H1 (cell line): ENCODE measurements at regions not wholly inside any gene's neighbourhood (a gene's known extent, or its start where the extent isn't known, plus 50 kb on each side); places are given as distances from the start of the nearest gene placed in this dataset.

ENCODE experiments used
- CTCF ChIA-PET: fragments of 300-600 bp; sonication (Branson Sonifier 250); formaldehyde crosslinking; loops from one replicate; lab custom pipeline; 2021; ENCODE audit not compliant: partially characterized antibody; lab: Charles Lee
- POLR2A ChIA-PET: fragments of 300-600 bp; sonication (Branson Sonifier 250); formaldehyde crosslinking; loops from one replicate; lab custom pipeline; 2021; ENCODE audit warnings: inconsistent platforms; ENCODE audit not compliant: partially characterized antibody; lab: Charles Lee
- DNase-seq, 2 experiments: peaks; one replicate each; pipeline versions ENCODE4 v3.0.0 to v3.0.0-alpha.2; 2010 to 2022; ENCODE audit warnings: low spot score in 2 of 2, low read depth in 1 of 2, mixed read lengths in 1 of 2
- FAIRE-seq: peaks from 2 replicates; lab custom pipeline; 2011; peaks lifted over from hg19 to GRCh38; lab: Jason Lieb, UNC
- H2AFZ ChIP-seq: 2 replicates; pipeline ENCODE4 v1.8.1; 2012; ENCODE audit warnings: low read length, inconsistent platforms
- H2AK5ac ChIP-seq: 2 replicates; pipeline ENCODE4 v1.6.1; 2013; ENCODE audit warnings: low read depth, low read length
- H2BK120ac ChIP-seq: replicated peaks from 2 replicates; pipeline ENCODE3; 2013; ENCODE audit warnings: low read depth, low read length, inconsistent platforms
- H2BK12ac ChIP-seq: 2 replicates; pipeline ENCODE4 v1.6.1; 2013; ENCODE audit warnings: low read depth, low read length
- H2BK15ac ChIP-seq: 2 replicates; pipeline ENCODE4 v1.6.1; 2013; ENCODE audit warnings: low read length
- H2BK20ac ChIP-seq: 2 replicates; pipeline ENCODE4 v1.6.1; 2013; ENCODE audit warnings: low read length
- H2BK5ac ChIP-seq: 2 replicates; pipeline ENCODE4 v1.6.1; 2013; ENCODE audit warnings: low read depth, low read length
- H3K14ac ChIP-seq: 2 replicates; pipeline ENCODE4 v1.6.1; 2013; ENCODE audit warnings: inconsistent platforms; ENCODE audit not compliant: insufficient read length
- H3K18ac ChIP-seq: 2 replicates; pipeline ENCODE4 v1.6.1; 2013; ENCODE audit warnings: low read length; ENCODE audit errors: extremely low read depth
- H3K23ac ChIP-seq: 2 replicates; pipeline ENCODE4 v1.6.1; 2013; ENCODE audit warnings: inconsistent platforms; ENCODE audit not compliant: insufficient read length
- H3K23me2 ChIP-seq: 2 replicates; pipeline ENCODE4 v1.6.1; 2013; ENCODE audit warnings: low read depth, low read length
- H3K27ac ChIP-seq: 2 replicates; pipeline ENCODE4 v1.6.1; 2011; ENCODE audit warnings: low read depth, low read length, inconsistent platforms
- H3K27me3 ChIP-seq, 4 experiments: replicated peaks in 1 of 4; 1 replicate in 1 of 4; 2 replicates in 3 of 4; pipeline versions ENCODE4 v1.6.1 to v1.8.1; 2011 to 2013; ENCODE audit warnings: low read length in 3 of 4, mild to moderate bottlenecking in 3 of 4, inconsistent platforms in 2 of 4, mixed read lengths in 2 of 4, moderate library complexity in 1 of 4; ENCODE audit not compliant: control insufficient read depth in 3 of 4, insufficient read depth in 3 of 4; ENCODE audit errors: extremely low read depth in 1 of 4
- H3K36me3 ChIP-seq, 4 experiments: 2 replicates each; pipeline versions ENCODE4 v1.6.1 to v1.8.1; 2011 to 2013; ENCODE audit warnings: mild to moderate bottlenecking in 4 of 4, low read length in 3 of 4, moderate library complexity in 2 of 4, control low read depth in 1 of 4, inconsistent platforms in 1 of 4; ENCODE audit not compliant: insufficient read depth in 4 of 4, control insufficient read depth in 2 of 4
- H3K4ac ChIP-seq: replicated peaks from 2 replicates; pipeline ENCODE3; 2013; ENCODE audit warnings: low read length, low read depth, mixed read lengths, inconsistent platforms; ENCODE audit not compliant: insufficient read length
- H3K4me1 ChIP-seq, 4 experiments: replicated peaks in 1 of 4; 1 replicate in 1 of 4; 2 replicates in 3 of 4; pipeline versions ENCODE4 v1.6.1 to v1.8.1; 2011 to 2013; ENCODE audit warnings: low read length in 3 of 4, inconsistent platforms in 2 of 4, mixed read lengths in 1 of 4; ENCODE audit not compliant: insufficient read depth in 4 of 4, control insufficient read depth in 3 of 4
- H3K4me2 ChIP-seq, 2 experiments: 2 replicates each; pipeline versions ENCODE4 v1.6.1 to v1.8.1; 2011 to 2013; ENCODE audit warnings: low read depth in 2 of 2, low read length in 2 of 2, control low read depth in 1 of 2, inconsistent platforms in 1 of 2, mild to moderate bottlenecking in 1 of 2; ENCODE audit not compliant: insufficient read depth in 1 of 2
- H3K4me3 ChIP-seq, 4 experiments: fragments of 200-600, 300-600 bp in 1 of 4; sonication (generic), shearing (Covaris generic), sonication (Bioruptor Twin) in 1 of 4; 2 replicates each; pipeline versions ENCODE4 v1.5.1 to v1.8.1; 2011 to 2016; ENCODE audit warnings: low read length in 4 of 4, low read depth in 3 of 4, control low read depth in 2 of 4, inconsistent platforms in 2 of 4, mild to moderate bottlenecking in 2 of 4, mixed read lengths in 1 of 4, moderate library complexity in 1 of 4; ENCODE audit not compliant: insufficient read depth in 2 of 4; ENCODE audit errors: extremely low read depth in 1 of 4
- H3K56ac ChIP-seq: replicated peaks from 2 replicates; pipeline ENCODE3; 2013; ENCODE audit warnings: low read depth, mild to moderate bottlenecking, mixed read lengths, low read length, inconsistent platforms; ENCODE audit not compliant: insufficient read length
- H3K79me1 ChIP-seq: 2 replicates; pipeline ENCODE4 v1.6.1; 2013; ENCODE audit warnings: low read depth, low read length, control low read depth
- H3K79me2 ChIP-seq, 2 experiments: 2 replicates each; pipeline versions ENCODE4 v1.6.1 to v1.8.1; 2012 to 2013; ENCODE audit warnings: low read length in 2 of 2, mild to moderate bottlenecking in 2 of 2, inconsistent platforms in 1 of 2; ENCODE audit not compliant: insufficient read depth in 2 of 2, control insufficient read depth in 1 of 2
- H3K9ac ChIP-seq, 4 experiments: replicated peaks in 1 of 4; 1 replicate in 1 of 4; 2 replicates in 3 of 4; pipeline versions ENCODE4 v1.6.1 to v1.8.1; 2011 to 2013; ENCODE audit warnings: low read depth in 3 of 4, low read length in 3 of 4, control low read depth in 2 of 4, mild to moderate bottlenecking in 2 of 4, moderate library complexity in 2 of 4, inconsistent platforms in 1 of 4; ENCODE audit errors: extremely low read depth in 1 of 4
- H3K9me3 ChIP-seq, 2 experiments: 2 replicates each; pipeline versions ENCODE4 v1.6.1 to v1.8.1; 2012 to 2013; ENCODE audit warnings: mild to moderate bottlenecking in 2 of 2, moderate library complexity in 2 of 2, control low read depth in 1 of 2, inconsistent platforms in 1 of 2, low read depth in 1 of 2, low read length in 1 of 2, mixed read lengths in 1 of 2; ENCODE audit not compliant: insufficient read depth in 2 of 2
- H4K20me1 ChIP-seq, 2 experiments: replicated peaks in 1 of 2; 2 replicates each; pipeline versions ENCODE3 to v1.8.1; 2011 to 2013; ENCODE audit warnings: inconsistent platforms in 2 of 2, low read length in 2 of 2, mild to moderate bottlenecking in 1 of 2; ENCODE audit not compliant: insufficient read depth in 2 of 2, control insufficient read depth in 1 of 2
- H4K5ac ChIP-seq: 2 replicates; pipeline ENCODE4 v1.6.1; 2013; ENCODE audit warnings: low read length, low read depth, mixed read lengths, inconsistent platforms; ENCODE audit not compliant: insufficient read length
- H4K8ac ChIP-seq: 2 replicates; pipeline ENCODE4 v1.8.0; 2013; ENCODE audit warnings: mild to moderate bottlenecking, moderate library complexity, low read length, inconsistent platforms; ENCODE audit not compliant: insufficient read depth; ENCODE audit errors: extremely low read depth
- H4K91ac ChIP-seq: replicated peaks from 2 replicates; pipeline ENCODE3; 2013; ENCODE audit warnings: low read length, mixed read lengths, inconsistent platforms; ENCODE audit not compliant: insufficient read length
- CHD2 ChIP-seq: IDR thresholded peaks from 2 replicates; pipeline ENCODE4 v1.6.1; 2012; ENCODE audit warnings: low read length, improper control_type of control experiment
- EGR1 ChIP-seq: IDR thresholded peaks from 2 replicates; pipeline ENCODE4 v1.6.1; 2011; ENCODE audit warnings: low read depth, low read length, borderline replicate concordance
- JUND ChIP-seq: IDR thresholded peaks from 2 replicates; pipeline ENCODE4 v1.6.1; 2011; ENCODE audit warnings: mild to moderate bottlenecking, improper control_type of control experiment, low read length
- KDM1A ChIP-seq: fragments of 200-600, 300-600 bp; sonication (generic); IDR thresholded peaks from 2 replicates; pipeline ENCODE4 v1.7.1; 2016; ENCODE audit warnings: mild to moderate bottlenecking, low read length, borderline replicate concordance
- KDM4A ChIP-seq: IDR thresholded peaks from one replicate; pipeline ENCODE4 v1.7.1; 2012; ENCODE audit warnings: low read depth, mild to moderate bottlenecking, moderate library complexity, low read length, inconsistent platforms; ENCODE audit not compliant: severe bottlenecking
- RAD21 ChIP-seq, 2 experiments: IDR thresholded peaks in 1 of 2; conservative IDR thresholded peaks in 1 of 2; 2 replicates each; pipeline ENCODE4 v1.6.1; 2011; ENCODE audit warnings: low read depth in 2 of 2, low read length in 2 of 2, improper control_type of control experiment in 1 of 2, inconsistent platforms in 1 of 2, mild to moderate bottlenecking in 1 of 2, moderate library complexity in 1 of 2
- RBBP5 ChIP-seq: IDR thresholded peaks from 2 replicates; pipeline ENCODE4 v1.7.1; 2012; ENCODE audit warnings: low read depth, mild to moderate bottlenecking, inconsistent platforms, low read length, moderate library complexity, borderline replicate concordance
- SUZ12 ChIP-seq: fragments of 200-600 bp; sonication (generic); IDR thresholded peaks from 2 replicates; pipeline ENCODE4 v1.6.1; 2012; ENCODE audit warnings: mild to moderate bottlenecking, inconsistent platforms, low read length, moderate library complexity, mixed read lengths
- WGBS, 2 experiments: shearing (Covaris generic) in 1 of 2; methylation state at CpG; one replicate each; pipeline versions ENCODE4 v1.1.6 to v1.1.7; 2013 to 2015; ENCODE audit warnings: low lambda C conversion rate in 2 of 2, mixed read lengths in 2 of 2, inconsistent platforms in 1 of 2, low coverage in 1 of 2, missing lambda C conversion rate in 1 of 2; ENCODE audit not compliant: insufficient replicate concordance in 2 of 2, insufficient coverage in 1 of 2, insufficient read length in 1 of 2; ENCODE audit errors: extremely low coverage in 1 of 2, missing lambda C conversion rate in 1 of 2; 5-methylcytosine and 5-hydroxymethylcytosine counted together

DNA sequence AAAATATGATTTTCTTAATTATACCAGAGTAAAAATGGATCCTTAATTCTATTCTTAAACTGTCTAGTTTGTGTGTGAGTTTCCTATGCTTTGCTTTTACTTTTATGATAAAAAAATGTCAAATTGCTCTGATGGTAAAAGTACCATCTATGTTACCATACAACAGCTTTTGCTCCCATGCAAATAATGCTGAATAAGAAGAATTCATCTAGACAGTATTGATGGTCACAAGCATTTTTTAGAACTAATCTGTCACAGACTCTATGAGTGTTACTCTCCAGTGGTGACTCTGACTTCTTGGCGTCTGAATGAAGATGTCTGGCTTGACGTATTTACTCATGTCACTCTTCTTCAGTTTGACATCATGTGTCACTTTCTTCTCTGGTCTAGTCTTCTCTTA lies 608.1 kb upstream of the RORB start:
- H4K91ac ChIP-seq, result no peak overlapping the region

More for the DNA sequence above, 608.1 kb upstream of the RORB start:
- no peak for DNase-seq
- H3K27me3 ChIP-seq, result no peaks in the 10 kb centered on the region
- no peak for TF ChIP-seq KDM4A
- no peak for TF ChIP-seq EGR1
- no peak for TF ChIP-seq SUZ12
- no peak for TF ChIP-seq RBBP5
- no peak for TF ChIP-seq JUND
- no peak for TF ChIP-seq RAD21 (IDR thresholded peaks at IDR 0.05 in 1 of 2, conservative IDR thresholded peaks at IDR 0.05 in 1 of 2; ENCODE audit: low read depth in 2 of 2, low read length in 2 of 2)
- TF ChIP-seq CHD2, result no peak
- TF ChIP-seq KDM1A, result no peak
- H3K9ac ChIP-seq, result no peak overlapping the region
- H3K14ac ChIP-seq, result no peak overlapping the region
- no peak overlapping the region for H4K5ac ChIP-seq
- H3K4me3 ChIP-seq, result no peak overlapping the region
- H2BK120ac ChIP-seq, result no peak overlapping the region
- H3K23ac ChIP-seq, result no peak overlapping the region
- H3K36me3 ChIP-seq, result no peaks in the 10 kb centered on the region
- no peaks in the 10 kb centered on the region for H3K23me2 ChIP-seq
- no peak overlapping the region for H2BK5ac ChIP-seq
- no peak overlapping the region for H2AK5ac ChIP-seq
- H3K56ac ChIP-seq, result no peak overlapping the region
- no peak overlapping the region for H3K18ac ChIP-seq
- no peaks in the 10 kb centered on the region for H3K4me1 ChIP-seq
- POLR2A ChIA-PET, result interaction anchor here (0.7 kb wide), 1 partner anchor 17 kb away, joined by 3 read pairs; no protein-coding TSS in a partner anchor
- no peak overlapping the region for H2BK12ac ChIP-seq
- CTCF ChIA-PET, result interaction anchor here (0.5 kb wide), 1 partner anchor 813 kb away, joined by 4 read pairs; no protein-coding TSS in a partner anchor
- H3K4ac ChIP-seq, result no peak overlapping the region
- H2BK15ac ChIP-seq, result no peak overlapping the region
- H3K9me3 ChIP-seq, result no peaks in the 10 kb centered on the region
- no peaks in the 10 kb centered on the region for H3K79me1 ChIP-seq
- H4K8ac ChIP-seq, result no peak overlapping the region
- no peaks in the 10 kb centered on the region for H4K20me1 ChIP-seq
- 92% methylated on average over 2 of the region's 2 CpGs; no CpG with 5 or more reads in 1 of the 2 experiments for WGBS, 2 experiments
- no peak overlapping the region for H2AFZ ChIP-seq
- no peak for FAIRE-seq
- no peaks in the 10 kb centered on the region for H3K79me2 ChIP-seq
- no peak overlapping the region for H3K4me2 ChIP-seq
- no peak overlapping the region for H3K27ac ChIP-seq
- no peak overlapping the region for H2BK20ac ChIP-seq
